PC-9 (cell line): ENCODE measurements at regions not wholly inside any gene's neighbourhood (a gene's known extent, or its start where the extent isn't known, plus 50 kb on each side); places are given as distances from the start of the nearest gene placed in this dataset.
A peak's percentile ranks its signal among the peaks of the same experiment; 100 is the strongest.
"Not testable (repeated sequence)": the region's sequence is repeated elsewhere in the genome, so short reads cannot be mapped to it uniquely, and the experiment has no call there.

Experiments
- BruUV-seq: library from RNA; stranded (reverse); fragments of 400-500 nt; replicated peaks from 2 replicates; lab custom pipeline; 2021; lab: Mats Ljungman, UMichigan
- CTCF ChIA-PET: fragments of 300-600 bp; sonication (Branson Sonifier 250); formaldehyde crosslinking; loops from one replicate; lab custom pipeline; 2022; ENCODE audit warnings: antibody characterized with exemption; lab: Charles Lee
- POLR2A ChIA-PET: fragments of 300-600 bp; sonication (Branson Sonifier 250); formaldehyde crosslinking; loops from one replicate; lab custom pipeline; 2022; ENCODE audit warnings: antibody characterized with exemption; ENCODE audit not compliant: unreplicated experiment; lab: Charles Lee
- DNase-seq, 2 experiments: peaks; one replicate each; pipeline versions ENCODE4 v3.0.0 to v3.0.0-alpha.2; 2015 to 2022; ENCODE audit warnings: mixed read lengths in 1 of 2
- H2AFZ ChIP-seq: fragments of 200-600 bp; sonication (generic); 2 replicates; pipeline ENCODE4 v1.8.1; 2017; ENCODE audit warnings: antibody characterized with exemption
- H3F3A ChIP-seq: fragments of 200-600 bp; sonication (generic); 2 replicates; pipeline ENCODE4 v1.8.1; 2017; ENCODE audit warnings: antibody characterized with exemption, mild to moderate bottlenecking, low read depth; ENCODE audit not compliant: insufficient read depth
- H3K27ac ChIP-seq: fragments of 200-600 bp; sonication (generic); 2 replicates; pipeline ENCODE4 v1.6.1; 2016; ENCODE audit warnings: mixed run types
- H3K27me3 ChIP-seq: fragments of 200-600 bp; sonication (generic); 2 replicates; pipeline ENCODE4 v1.6.1; 2016; ENCODE audit warnings: low read depth, mixed run types; ENCODE audit not compliant: insufficient read depth
- H3K36me3 ChIP-seq: fragments of 200-600 bp; sonication (generic); 2 replicates; pipeline ENCODE4 v1.6.1; 2016; ENCODE audit warnings: low read depth, mixed run types
- H3K4me1 ChIP-seq: fragments of 200-600 bp; sonication (generic); replicated peaks from 2 replicates; pipeline ENCODE4 v1.6.1; 2016; ENCODE audit warnings: mixed run types; ENCODE audit not compliant: insufficient read depth
- H3K4me2 ChIP-seq: fragments of 200-600 bp; sonication (generic); 2 replicates; pipeline ENCODE4 v1.6.1; 2017; ENCODE audit warnings: mixed run types
- H3K4me3 ChIP-seq: fragments of 200-600 bp; sonication (generic); 2 replicates; pipeline ENCODE4 v1.6.1; 2016; ENCODE audit warnings: mixed run types
- H3K79me2 ChIP-seq: fragments of 200-600 bp; sonication (generic); 2 replicates; pipeline ENCODE4 v1.6.1; 2017; ENCODE audit warnings: low read depth, mixed run types
- H3K9me2 ChIP-seq: fragments of 200-600 bp; sonication (generic); 2 replicates; pipeline ENCODE4 v1.8.1; 2017; ENCODE audit warnings: mild to moderate bottlenecking; ENCODE audit not compliant: insufficient read depth
- H3K9me3 ChIP-seq: fragments of 200-600 bp; sonication (generic); 2 replicates; pipeline ENCODE4 v1.8.1; 2016; ENCODE audit warnings: low read depth; ENCODE audit not compliant: insufficient read depth
- H4K20me1 ChIP-seq: fragments of 200-600 bp; sonication (generic); 2 replicates; pipeline ENCODE4 v1.8.1; 2017; ENCODE audit not compliant: insufficient read depth
- CTCF ChIP-seq: fragments of 200-600 bp; sonication (generic); conservative IDR thresholded peaks from 2 replicates; pipeline ENCODE4 v1.6.1; 2017; ENCODE audit warnings: mixed run types, antibody characterized with exemption, mild to moderate bottlenecking, moderate library complexity
- EZH2 ChIP-seq: fragments of 200-600 bp; sonication (generic); IDR thresholded peaks from 2 replicates; pipeline ENCODE4 v1.8.0; 2017; ENCODE audit warnings: antibody characterized with exemption, low read depth
- intact Hi-C: fragments of 100-400 bp; cut with micrococcal nuclease; formaldehyde crosslinking; loops from one replicate; pipeline ENCODE4 v1.10.0; 2022; ENCODE audit not compliant: unreplicated experiment

GRCh38 chr10:27356738-27357137 is 116.1 kb upstream of the ACBD5 start:
- no TSS peak for BruUV-seq
- CTCF ChIA-PET, result no interaction called here

GRCh38 chr10:27355918-27356573 is 115.4 kb upstream of the ACBD5 start:
- H3K4me3 ChIP-seq, result no peak overlapping the region
- TF ChIP-seq EZH2 (no peak), CTCF (peak; percentile 34; the same call in 1 of the 2 replicates)

More at GRCh38 chr10:27356738-27357137, 116.1 kb upstream of the ACBD5 start:
- Histone ChIP-seq H3K4me2 (no peak overlapping the region), H3K4me3 (no peak overlapping the region), H3K9me2 (no peaks in the 10 kb centered on the region), H4K20me1 (no peaks in the 10 kb centered on the region), H3K79me2 (no peaks in the 10 kb centered on the region), H2AFZ (no peak overlapping the region), H3K4me1 (no peaks in the 10 kb centered on the region), H3K27me3 (no peaks in the 10 kb centered on the region), H3K9me3 (no peaks in the 10 kb centered on the region), H3K36me3 (no peaks in the 10 kb centered on the region), H3K27ac (no peak overlapping the region), H3F3A (no peaks in the 10 kb centered on the region)
- POLR2A ChIA-PET, result no interaction called here
- TF ChIP-seq EZH2 (no peak), CTCF (no peak)
- intact Hi-C loops, result no loop called here
- DNase-seq, result no peak

GRCh38 chr10:27354643-27355270 is 114.2 kb upstream of the ACBD5 start:
- BruUV-seq, H3K9me3 ChIP-seq, H3K27me3 ChIP-seq, DNase-seq, H3K36me3 ChIP-seq, H3K4me2 ChIP-seq, H2AFZ ChIP-seq, H3K9me2 ChIP-seq, H4K20me1 ChIP-seq, H3F3A ChIP-seq, H3K4me1 ChIP-seq, H3K27ac ChIP-seq, intact Hi-C loops, H3K79me2 ChIP-seq, POLR2A ChIA-PET, H3K4me3 ChIP-seq: not testable (repeated sequence)
- CTCF ChIA-PET, result interaction anchor here (0.7 kb wide), 1 partner anchor 145 kb away, joined by 7 read pairs; no protein-coding TSS in a partner anchor

More at GRCh38 chr10:27355918-27356573, 115.4 kb upstream of the ACBD5 start:
- no peaks in the 10 kb centered on the region for H3K79me2 ChIP-seq
- H2AFZ ChIP-seq, result no peak overlapping the region
- no peaks in the 10 kb centered on the region for H3K9me2 ChIP-seq
- no peaks in the 10 kb centered on the region for H3K36me3 ChIP-seq
- no peaks in the 10 kb centered on the region for H3K9me3 ChIP-seq
- H3K27ac ChIP-seq, result no peak overlapping the region
- POLR2A ChIA-PET, result interaction anchor here (0.7 kb wide), 1 partner anchor 131 kb away, joined by 3 read pairs; no protein-coding TSS in a partner anchor
- no peaks in the 10 kb centered on the region for H3F3A ChIP-seq
- peak in 1 of 2 experiments; percentile 15 for DNase-seq
- no peak overlapping the region for H3K4me2 ChIP-seq
- CTCF ChIA-PET, result no interaction called here
- no peaks in the 10 kb centered on the region for H3K4me1 ChIP-seq
- no peaks in the 10 kb centered on the region for H3K27me3 ChIP-seq
- intact Hi-C loops, result no loop called here
- BruUV-seq, result no TSS peak
- H4K20me1 ChIP-seq, result no peaks in the 10 kb centered on the region

- H3K79me2 ChIP-seq, intact Hi-C loops, H3K27ac ChIP-seq, H3F3A ChIP-seq, H3K36me3 ChIP-seq, POLR2A ChIA-PET, H3K9me2 ChIP-seq, H3K4me1 ChIP-seq, BruUV-seq, CTCF ChIA-PET, H3K27me3 ChIP-seq, H3K4me2 ChIP-seq, H4K20me1 ChIP-seq, H3K9me3 ChIP-seq, DNase-seq, H3K4me3 ChIP-seq, H2AFZ ChIP-seq: not testable (repeated sequence)
Observed at GRCh38 chr10:27354100-27354499, 113.5 kb upstream of the ACBD5 start.
